Sigmoid colon (tissue), 4 donors: ENCODE measurements at regions not wholly inside any gene's neighbourhood (a gene's known extent, or its start where the extent isn't known, plus 50 kb on each side); places are given as distances from the start of the nearest gene placed in this dataset.

Experiments
- CTCF ChIP-seq, 4 experiments: fragments of 450-650 bp in 3 of 4; fragments of 200-600 bp in 1 of 4; IDR thresholded peaks; one replicate each; pipeline ENCODE4 v1.5.1; 2016 to 2019; ENCODE audit warnings: antibody characterized with exemption in 4 of 4, mild to moderate bottlenecking in 3 of 4, moderate library complexity in 2 of 4
- EP300 ChIP-seq, 4 donors: sonication (generic); formaldehyde crosslinking; IDR thresholded peaks; one replicate each; pipeline ENCODE4 v1.6.1; 2017; ENCODE audit warnings: antibody characterized with exemption in 4 of 4
- POLR2A ChIP-seq, 2 donors: fragments of 450-650 bp; IDR thresholded peaks; one replicate each; pipeline ENCODE4 v1.6.1; 2016; ENCODE audit warnings: antibody characterized with exemption in 2 of 2, mild to moderate bottlenecking in 2 of 2, moderate library complexity in 2 of 2

GRCh38 chrX:77003956-77004355 is 443.2 kb upstream of the FGF16 start:
- no peak for TF ChIP-seq CTCF (IDR thresholded peaks at IDR 0.05)
- no peak for TF ChIP-seq POLR2A (IDR thresholded peaks at IDR 0.05)
- no peak for TF ChIP-seq EP300 (IDR thresholded peaks at IDR 0.05)
